HepG2 (cell line): ENCODE measurements at regions not wholly inside any gene's neighbourhood (a gene's known extent, or its start where the extent isn't known, plus 50 kb on each side); places are given as distances from the start of the nearest gene placed in this dataset.
"Not testable (repeated sequence)": the region's sequence is repeated elsewhere in the genome, so short reads cannot be mapped to it uniquely, and the experiment has no call there.

ENCODE experiments used
- ATAC-seq: fragments of 200-7000 bp; cut with Tn5 transposase; 3 replicates; pipeline ENCODE4 v1.9.1; 2020; ENCODE audit warnings: mild to moderate bottlenecking, moderate library complexity
- BruUV-seq: library from RNA; stranded (reverse); fragments of 400-500 nt; replicated peaks from 2 replicates; lab custom pipeline; 2021; lab: Mats Ljungman, UMichigan
- CTCF ChIA-PET: fragments of 300-600 bp; formaldehyde crosslinking; extraction: SDS; loops from one replicate; lab custom pipeline; 2021; ENCODE audit warnings: low total read pairs, inconsistent platforms, low intra/inter-chr PET ratio; lab: Yijun Ruan, JAX
- POLR2A ChIA-PET: fragments of 350-600 bp; sonication (Branson Sonifier 250); formaldehyde crosslinking; loops from one replicate; lab custom pipeline; 2020; ENCODE audit warnings: antibody characterized with exemption, inconsistent platforms; lab: Yijun Ruan, JAX
- DNase-seq: peaks from one replicate; pipeline ENCODE4 v3.0.0-alpha.2; 2015; ENCODE audit warnings: low spot score
- FAIRE-seq: peaks from 3 replicates; lab custom pipeline; 2011; peaks lifted over from hg19 to GRCh38; lab: Jason Lieb, UNC
- H2AFZ ChIP-seq: one replicate; pipeline ENCODE4 v1.6.1; 2011; ENCODE audit warnings: low read length, inconsistent platforms
- H3K27ac ChIP-seq: fragments of 300-600 bp; 3 replicates; pipeline ENCODE4 v1.8.0; 2011; ENCODE audit warnings: mixed run types, mild to moderate bottlenecking, mixed read lengths, low read length, inconsistent platforms; ENCODE audit not compliant: insufficient read depth; ENCODE audit errors: extremely low read length
- H3K27me3 ChIP-seq, 2 experiments: fragments of 200-600 bp in 1 of 2; 2 replicates in 1 of 2; 3 replicates in 1 of 2; pipeline versions ENCODE4 v1.6.0 to v1.8.0; 2011; ENCODE audit warnings: low read length in 2 of 2, mild to moderate bottlenecking in 2 of 2, moderate library complexity in 2 of 2, inconsistent platforms in 1 of 2; ENCODE audit not compliant: insufficient read depth in 2 of 2, control insufficient read depth in 1 of 2
- H3K36me3 ChIP-seq, 2 experiments: fragments of 200-600 bp in 1 of 2; replicated peaks in 1 of 2; 2 replicates in 1 of 2; 3 replicates in 1 of 2; pipeline versions ENCODE4 v1.5.1 to v1.8.0; 2011; ENCODE audit warnings: low read length in 2 of 2, inconsistent platforms in 1 of 2; ENCODE audit not compliant: insufficient read depth in 2 of 2, control insufficient read depth in 1 of 2
- H3K4me1 ChIP-seq: 2 replicates; pipeline ENCODE4 v1.5.1; 2012; ENCODE audit warnings: low read length, inconsistent platforms; ENCODE audit not compliant: insufficient read depth
- H3K4me2 ChIP-seq: 2 replicates; pipeline ENCODE4 v1.6.0; 2011; ENCODE audit warnings: low read depth, low read length, inconsistent platforms
- H3K4me3 ChIP-seq, 3 experiments: fragments of 200-600 bp in 1 of 3; sonication (generic), shearing (Covaris generic) in 1 of 3; replicated peaks in 1 of 3; 2 replicates each; pipeline ENCODE4 v1.5.1; 2011 to 2016; ENCODE audit warnings: low read length in 3 of 3, inconsistent platforms in 2 of 3, low read depth in 2 of 3, mild to moderate bottlenecking in 2 of 3, control low read depth in 1 of 3, mixed read lengths in 1 of 3; ENCODE audit not compliant: insufficient read depth in 1 of 3
- H3K79me2 ChIP-seq: one replicate; pipeline ENCODE4 v1.6.1; 2011; ENCODE audit warnings: low read length, inconsistent platforms; ENCODE audit not compliant: insufficient read depth
- H3K9ac ChIP-seq: 2 replicates; pipeline ENCODE4 v1.6.0; 2011; ENCODE audit warnings: mild to moderate bottlenecking, low read depth, low read length, inconsistent platforms; ENCODE audit not compliant: insufficient read depth
- H3K9me3 ChIP-seq: 2 replicates; pipeline ENCODE4 v1.5.1; 2012; ENCODE audit warnings: mild to moderate bottlenecking, low read length
- H4K20me1 ChIP-seq: 2 replicates; pipeline ENCODE4 v1.6.0; 2011; ENCODE audit warnings: inconsistent platforms, mild to moderate bottlenecking, low read length, moderate library complexity; ENCODE audit not compliant: insufficient read depth
- ATF7 ChIP-seq, 2 experiments: fragments of 450-650 bp in 1 of 2; sonication (generic) in 1 of 2; formaldehyde crosslinking in 1 of 2; IDR thresholded peaks; 2 replicates each; pipeline versions ENCODE4 v1.4.0 to v1.6.1; 2016 to 2020; ENCODE audit warnings: antibody characterized with exemption in 1 of 2, mild to moderate bottlenecking in 1 of 2, missing genetic modification reagents in 1 of 2
- CREB1 ChIP-seq, 2 experiments: fragments of 450-650 bp in 1 of 2; IDR thresholded peaks; 2 replicates each; pipeline ENCODE4 v1.6.1; 2016 to 2017; ENCODE audit warnings: control low read depth in 1 of 2, mild to moderate bottlenecking in 1 of 2, missing compliant biosample characterization in 1 of 2, missing genetic modification characterization in 1 of 2
- MAFK ChIP-seq, 2 experiments: IDR thresholded peaks in 1 of 2; conservative IDR thresholded peaks in 1 of 2; 2 replicates each; pipeline ENCODE4 v1.6.1; 2011; ENCODE audit warnings: improper control_type of control experiment in 2 of 2, low read length in 2 of 2
- ZNF138 ChIP-seq: sonication (generic); formaldehyde crosslinking; IDR thresholded peaks from 2 replicates; pipeline ENCODE4 v1.5.0; 2020; ENCODE audit warnings: mild to moderate bottlenecking, low read depth, missing genetic modification reagents
- ZNF446 ChIP-seq: sonication (generic); formaldehyde crosslinking; IDR thresholded peaks from 2 replicates; pipeline ENCODE4 v1.5.0; 2020; ENCODE audit warnings: mild to moderate bottlenecking, missing genetic modification reagents
- WGBS: methylation state at CpG from one replicate; pipeline ENCODE4 v1.1.6; 2017; ENCODE audit warnings: low lambda C conversion rate; 5-methylcytosine and 5-hydroxymethylcytosine counted together
- in situ Hi-C: cut with HindIII; loops from 2 replicates; pipeline ENCODE4 v1.10.0; 2017; ENCODE audit warnings: low pct_unique_long_range_greater_than_20kb; ENCODE audit not compliant: extremely low pct_ligation_motif_present
- intact Hi-C: fragments of 100-400 bp; cut with micrococcal nuclease; formaldehyde crosslinking; loops from one replicate; pipeline ENCODE4 v1.10.0; 2022; ENCODE audit not compliant: unreplicated experiment
- TF ChIP-seq, protein P1 (sequence below): sonication (generic); formaldehyde crosslinking; IDR thresholded peaks from 2 replicates; pipeline ENCODE4 v1.4.0; 2020; ENCODE audit warnings: mild to moderate bottlenecking, missing genetic modification reagents, borderline replicate concordance

DNA sequence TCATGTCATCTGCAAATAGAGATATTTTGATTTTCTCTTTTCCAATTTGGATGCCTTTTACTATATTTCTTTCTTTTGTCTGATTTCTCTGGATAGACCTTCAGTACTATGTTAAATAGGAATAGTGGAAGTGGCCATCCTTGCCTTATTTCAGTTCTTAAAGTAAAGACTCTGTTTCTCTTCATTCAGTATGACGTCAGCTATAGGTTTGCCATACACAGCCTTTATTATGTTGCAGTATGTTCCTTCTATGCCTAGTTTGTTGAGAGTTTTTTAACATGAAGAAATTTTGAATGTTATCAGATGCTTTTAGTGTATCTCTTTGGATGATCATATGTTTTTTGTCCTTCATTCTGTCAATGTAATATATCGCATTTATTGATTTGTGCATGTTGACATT is 566.7 kb upstream of the ROBO1 start:
- Histone ChIP-seq H3K9me3 (no peaks in the 10 kb centered on the region), H4K20me1 (no peaks in the 10 kb centered on the region), H3K4me2 (no peak overlapping the region), H3K4me3 (no peak overlapping the region), H3K27ac (no peak overlapping the region), H3K27me3 (no peaks in the 10 kb centered on the region), H3K9ac (no peak overlapping the region), H3K4me1 (no peaks in the 10 kb centered on the region), H3K79me2 (no peaks in the 10 kb centered on the region), H2AFZ (no peak overlapping the region), H3K36me3 (no peaks in the 10 kb centered on the region)
- FAIRE-seq (no peak), DNase-seq (no peak), ATAC-seq (no peak)
- intact Hi-C loops (no loop called here), in situ Hi-C loops (no loop called here)
- 5% methylated on average over 2 of the region's 2 CpGs for WGBS
- TF ChIP-seq ATF7 (IDR thresholded peaks at IDR 0.05) (peak; percentile 91), ATF7 (CRISPR knock-in tag; IDR thresholded peaks at IDR 0.05) (no peak), ZNF446 (CRISPR knock-in tag) (no peak), CREB1 (IDR thresholded peaks at IDR 0.05) (peak; percentile 80), CREB1 (CRISPR knock-in tag; IDR thresholded peaks at IDR 0.05) (no peak)
- BruUV-seq = no TSS peak
- CTCF ChIA-PET = no interaction called here
- POLR2A ChIA-PET = no interaction called here

DNA sequence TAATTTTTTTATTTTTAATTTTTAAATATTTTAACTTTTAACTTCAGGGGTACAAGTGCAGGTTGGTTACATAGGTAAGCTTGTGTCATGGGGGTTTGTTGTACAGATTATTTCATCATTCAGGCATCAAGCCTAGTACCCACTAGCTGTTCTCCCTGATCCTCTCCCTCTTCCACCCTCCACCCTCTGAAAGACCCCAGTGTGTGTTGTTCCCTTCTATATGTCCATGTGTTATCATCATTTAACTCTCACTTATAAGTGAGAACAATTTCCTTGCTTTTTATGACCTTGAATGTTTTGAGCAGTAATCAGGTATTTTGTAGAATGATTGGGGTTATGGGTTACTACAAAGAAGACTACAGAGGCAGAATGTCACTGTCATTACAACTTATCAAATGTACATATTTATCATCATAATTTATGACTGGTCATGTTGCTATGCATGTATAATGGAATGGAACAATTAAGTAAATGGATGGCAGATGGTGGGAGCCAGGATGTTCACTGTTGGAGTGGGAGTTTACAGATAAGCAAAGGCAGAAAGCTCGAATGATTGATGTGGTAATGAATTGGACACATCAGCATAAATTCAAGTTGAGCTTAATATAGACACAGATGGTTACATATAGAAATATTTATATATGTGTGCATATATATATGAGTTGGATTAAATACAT is 563.8 kb upstream of the ROBO1 start:
- Histone ChIP-seq H3K36me3 (no peaks in the 10 kb centered on the region), H3K27me3 (no peaks in the 10 kb centered on the region), H4K20me1 (no peaks in the 10 kb centered on the region), H3K4me1 (no peaks in the 10 kb centered on the region), H3K9ac (no peak overlapping the region), H3K4me2 (no peak overlapping the region), H3K4me3 (no peak overlapping the region), H2AFZ (no peak overlapping the region), H3K9me3 (no peaks in the 10 kb centered on the region), H3K79me2 (no peaks in the 10 kb centered on the region), H3K27ac (no peak overlapping the region)
- no peak for DNase-seq
- POLR2A ChIA-PET = no interaction called here
- intact Hi-C loops = no loop called here
- no peak for FAIRE-seq
- CTCF ChIA-PET = no interaction called here
- no peak for ATAC-seq
- in situ Hi-C loops = no loop called here
- BruUV-seq = no TSS peak
- TF ChIP-seq MAFK (conservative IDR thresholded peaks at IDR 0.05 in 1 of 2, IDR thresholded peaks at IDR 0.05 in 1 of 2; ENCODE audit: low read length in 2 of 2) (no peak), ZNF138 (CRISPR knock-in tag) (no peak)
- TF ChIP-seq, protein P1, sequence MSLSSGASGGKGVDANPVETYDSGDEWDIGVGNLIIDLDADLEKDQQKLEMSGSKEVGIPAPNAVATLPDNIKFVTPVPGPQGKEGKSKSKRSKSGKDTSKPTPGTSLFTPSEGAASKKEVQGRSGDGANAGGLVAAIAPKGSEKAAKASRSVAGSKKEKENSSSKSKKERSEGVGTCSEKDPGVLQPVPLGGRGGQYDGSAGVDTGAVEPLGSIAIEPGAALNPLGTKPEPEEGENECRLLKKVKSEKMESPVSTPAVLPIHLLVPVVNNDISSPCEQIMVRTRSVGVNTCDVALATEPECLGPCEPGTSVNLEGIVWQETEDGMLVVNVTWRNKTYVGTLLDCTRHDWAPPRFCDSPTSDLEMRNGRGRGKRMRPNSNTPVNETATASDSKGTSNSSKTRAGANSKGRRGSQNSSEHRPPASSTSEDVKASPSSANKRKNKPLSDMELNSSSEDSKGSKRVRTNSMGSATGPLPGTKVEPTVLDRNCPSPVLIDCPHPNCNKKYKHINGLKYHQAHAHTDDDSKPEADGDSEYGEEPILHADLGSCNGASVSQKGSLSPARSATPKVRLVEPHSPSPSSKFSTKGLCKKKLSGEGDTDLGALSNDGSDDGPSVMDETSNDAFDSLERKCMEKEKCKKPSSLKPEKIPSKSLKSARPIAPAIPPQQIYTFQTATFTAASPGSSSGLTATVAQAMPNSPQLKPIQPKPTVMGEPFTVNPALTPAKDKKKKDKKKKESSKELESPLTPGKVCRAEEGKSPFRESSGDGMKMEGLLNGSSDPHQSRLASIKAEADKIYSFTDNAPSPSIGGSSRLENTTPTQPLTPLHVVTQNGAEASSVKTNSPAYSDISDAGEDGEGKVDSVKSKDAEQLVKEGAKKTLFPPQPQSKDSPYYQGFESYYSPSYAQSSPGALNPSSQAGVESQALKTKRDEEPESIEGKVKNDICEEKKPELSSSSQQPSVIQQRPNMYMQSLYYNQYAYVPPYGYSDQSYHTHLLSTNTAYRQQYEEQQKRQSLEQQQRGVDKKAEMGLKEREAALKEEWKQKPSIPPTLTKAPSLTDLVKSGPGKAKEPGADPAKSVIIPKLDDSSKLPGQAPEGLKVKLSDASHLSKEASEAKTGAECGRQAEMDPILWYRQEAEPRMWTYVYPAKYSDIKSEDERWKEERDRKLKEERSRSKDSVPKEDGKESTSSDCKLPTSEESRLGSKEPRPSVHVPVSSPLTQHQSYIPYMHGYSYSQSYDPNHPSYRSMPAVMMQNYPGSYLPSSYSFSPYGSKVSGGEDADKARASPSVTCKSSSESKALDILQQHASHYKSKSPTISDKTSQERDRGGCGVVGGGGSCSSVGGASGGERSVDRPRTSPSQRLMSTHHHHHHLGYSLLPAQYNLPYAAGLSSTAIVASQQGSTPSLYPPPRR (CRISPR knock-in tag) = no peak
- WGBS = 0% methylated on average over 1 of the region's 1 CpG

- POLR2A ChIA-PET, H3K4me2 ChIP-seq: not testable (repeated sequence)
Measured at GRCh38 chr3:80314541-80314940, 546.7 kb upstream of the ROBO1 start.

More at GRCh38 chr3:80314541-80314940, 546.7 kb upstream of the ROBO1 start:
- H2AFZ ChIP-seq, DNase-seq, intact Hi-C loops, H3K27ac ChIP-seq, H3K36me3 ChIP-seq, H3K27me3 ChIP-seq, H3K9me3 ChIP-seq, H3K9ac ChIP-seq, H3K79me2 ChIP-seq, CTCF ChIA-PET, ATAC-seq, BruUV-seq, FAIRE-seq, in situ Hi-C loops, H3K4me1 ChIP-seq, H4K20me1 ChIP-seq, H3K4me3 ChIP-seq: not testable (repeated sequence)
- no CpG with 5 or more reads among the region's 19 CpGs for WGBS
